Sigmoid colon (tissue), 6 donors: ENCODE measurements at regions not wholly inside any gene's neighbourhood (a gene's known extent, or its start where the extent isn't known, plus 50 kb on each side); places are given as distances from the start of the nearest gene placed in this dataset.

ENCODE experiments used
- DNase-seq: peaks from one replicate; pipeline ENCODE4 v3.0.0-alpha.2; 2019
- H3K27ac ChIP-seq, 4 donors: fragments of 200-600 bp; sonication (generic); one replicate each; pipeline ENCODE4 v1.5.1; 2016 to 2019; ENCODE audit warnings: mild to moderate bottlenecking in 1 of 4
- H3K27me3 ChIP-seq, 3 donors: fragments of 200-600 bp; sonication (generic); one replicate each; pipeline ENCODE4 v1.5.1; 2019; ENCODE audit warnings: mild to moderate bottlenecking in 1 of 3
- H3K36me3 ChIP-seq, 4 donors: fragments of 200-600 bp; sonication (generic); one replicate each; pipeline ENCODE4 v1.5.1; 2016 to 2019
- H3K4me1 ChIP-seq, 4 donors: fragments of 200-600 bp; sonication (generic); one replicate each; pipeline ENCODE4 v1.5.1; 2017 to 2019
- H3K4me3 ChIP-seq, 4 donors: fragments of 200-600 bp; sonication (generic); one replicate each; pipeline ENCODE4 v1.5.1; 2017 to 2019; ENCODE audit warnings: mild to moderate bottlenecking in 2 of 4, moderate library complexity in 1 of 4
- H3K9me3 ChIP-seq, 4 donors: fragments of 200-600 bp in 3 of 4; sonication (generic) in 3 of 4; one replicate each; pipeline versions ENCODE4 v1.5.1 to v1.6.1; 2013 to 2019
- EP300 ChIP-seq, 4 donors: sonication (generic); formaldehyde crosslinking; IDR thresholded peaks; one replicate each; pipeline ENCODE4 v1.6.1; 2017; ENCODE audit warnings: antibody characterized with exemption in 4 of 4
- POLR2A ChIP-seq, 2 donors: fragments of 450-650 bp; IDR thresholded peaks; one replicate each; pipeline ENCODE4 v1.6.1; 2016; ENCODE audit warnings: antibody characterized with exemption in 2 of 2, mild to moderate bottlenecking in 2 of 2, moderate library complexity in 2 of 2
- POLR2AphosphoS5 ChIP-seq, 4 donors: sonication (generic); formaldehyde crosslinking; IDR thresholded peaks; one replicate each; pipeline ENCODE4 v1.6.1; 2017; ENCODE audit warnings: antibody characterized with exemption in 4 of 4
- WGBS, 2 donors: extraction: QIAGEN DNeasy Blood & Tissue Kit; methylation state at CpG; one replicate each; pipeline ENCODE4 v1.1.7; 2013; 5-methylcytosine and 5-hydroxymethylcytosine counted together
- intact Hi-C: fragments of 100-400 bp; cut with DNase I; formaldehyde crosslinking; loops from one replicate; pipeline ENCODE4 v1.15.1; 2023
- TF ChIP-seq, protein P1 (sequence below), 4 experiments: fragments of 450-650 bp in 3 of 4; fragments of 200-600 bp in 1 of 4; IDR thresholded peaks; one replicate each; pipeline ENCODE4 v1.5.1; 2016 to 2019; ENCODE audit warnings: antibody characterized with exemption in 4 of 4, mild to moderate bottlenecking in 3 of 4, moderate library complexity in 2 of 4
- donor health status: healthy with polysubstance abuse.
- donor health status: healthy.

DNA sequence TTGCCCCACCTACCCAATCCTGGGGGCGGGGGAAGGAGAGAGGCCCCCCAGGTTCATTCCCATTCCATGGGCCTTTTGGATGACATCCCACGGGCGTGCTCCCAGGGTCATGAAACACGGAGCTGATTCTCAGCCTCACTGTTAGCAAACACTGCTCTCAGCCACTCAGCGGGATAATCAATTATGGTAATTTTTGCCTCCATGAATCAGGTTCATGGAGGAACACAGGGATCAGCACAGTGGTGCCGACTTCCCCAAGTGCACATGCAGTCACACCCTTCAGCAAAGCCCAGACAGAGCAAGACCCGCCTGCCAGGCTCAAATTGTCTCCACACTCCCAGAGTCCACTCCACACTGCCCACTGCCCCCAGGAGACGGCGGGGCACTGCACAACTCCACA is 164.6 kb downstream of the ENGASE start:
- H3K27me3 ChIP-seq = no peaks in the 10 kb centered on the region
- no peak overlapping the region for H3K4me3 ChIP-seq
- no peak overlapping the region for H3K27ac ChIP-seq
- intact Hi-C loops = no loop called here
- H3K4me1 ChIP-seq = no peaks in the 10 kb centered on the region
- TF ChIP-seq EP300 (IDR thresholded peaks at IDR 0.05) (no peak), POLR2A (IDR thresholded peaks at IDR 0.05) (no peak), POLR2AphosphoS5 (IDR thresholded peaks at IDR 0.05) (no peak)
- TF ChIP-seq, protein P1, sequence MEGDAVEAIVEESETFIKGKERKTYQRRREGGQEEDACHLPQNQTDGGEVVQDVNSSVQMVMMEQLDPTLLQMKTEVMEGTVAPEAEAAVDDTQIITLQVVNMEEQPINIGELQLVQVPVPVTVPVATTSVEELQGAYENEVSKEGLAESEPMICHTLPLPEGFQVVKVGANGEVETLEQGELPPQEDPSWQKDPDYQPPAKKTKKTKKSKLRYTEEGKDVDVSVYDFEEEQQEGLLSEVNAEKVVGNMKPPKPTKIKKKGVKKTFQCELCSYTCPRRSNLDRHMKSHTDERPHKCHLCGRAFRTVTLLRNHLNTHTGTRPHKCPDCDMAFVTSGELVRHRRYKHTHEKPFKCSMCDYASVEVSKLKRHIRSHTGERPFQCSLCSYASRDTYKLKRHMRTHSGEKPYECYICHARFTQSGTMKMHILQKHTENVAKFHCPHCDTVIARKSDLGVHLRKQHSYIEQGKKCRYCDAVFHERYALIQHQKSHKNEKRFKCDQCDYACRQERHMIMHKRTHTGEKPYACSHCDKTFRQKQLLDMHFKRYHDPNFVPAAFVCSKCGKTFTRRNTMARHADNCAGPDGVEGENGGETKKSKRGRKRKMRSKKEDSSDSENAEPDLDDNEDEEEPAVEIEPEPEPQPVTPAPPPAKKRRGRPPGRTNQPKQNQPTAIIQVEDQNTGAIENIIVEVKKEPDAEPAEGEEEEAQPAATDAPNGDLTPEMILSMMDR (IDR thresholded peaks at IDR 0.05) = no peak
- DNase-seq = no peak
- H3K36me3 ChIP-seq = no peaks in the 10 kb centered on the region
- H3K9me3 ChIP-seq = no peaks in the 10 kb centered on the region
- WGBS, 2 donors = 61 to 77% methylated on average over 9 of the region's 9 CpGs

DNA sequence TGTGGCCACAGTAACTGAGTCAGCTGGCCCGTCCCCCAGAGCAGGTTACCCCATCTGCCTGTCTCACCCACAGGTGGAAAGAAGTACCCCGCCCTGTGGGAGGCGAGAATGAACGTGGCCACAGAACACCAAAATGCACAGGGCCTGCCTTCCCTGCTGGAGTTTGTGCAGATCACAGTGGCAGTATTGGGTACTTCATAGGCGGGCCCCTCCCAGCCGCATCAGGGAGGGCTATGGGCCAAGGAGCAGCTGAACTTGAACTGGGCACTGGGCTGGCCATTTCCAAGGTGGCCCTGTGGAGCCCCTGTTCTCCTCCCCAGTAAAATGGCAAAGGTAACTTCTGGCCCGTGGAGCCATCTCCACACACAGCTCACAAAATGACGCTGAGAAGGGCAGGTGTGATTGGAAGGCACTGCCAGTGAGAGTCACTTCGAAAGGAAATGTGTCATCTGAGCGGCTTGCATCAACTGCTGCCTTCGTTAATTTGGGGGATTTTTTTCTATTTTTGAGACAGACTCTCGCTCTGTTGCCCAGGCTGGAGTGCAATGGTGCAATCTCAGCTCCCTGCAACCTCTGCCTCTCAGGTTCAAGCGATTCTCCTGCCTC is 162.9 kb downstream of the ENGASE start:
- WGBS, 2 donors = 72 to 81% methylated on average over 13 of the region's 13 CpGs

DNA sequence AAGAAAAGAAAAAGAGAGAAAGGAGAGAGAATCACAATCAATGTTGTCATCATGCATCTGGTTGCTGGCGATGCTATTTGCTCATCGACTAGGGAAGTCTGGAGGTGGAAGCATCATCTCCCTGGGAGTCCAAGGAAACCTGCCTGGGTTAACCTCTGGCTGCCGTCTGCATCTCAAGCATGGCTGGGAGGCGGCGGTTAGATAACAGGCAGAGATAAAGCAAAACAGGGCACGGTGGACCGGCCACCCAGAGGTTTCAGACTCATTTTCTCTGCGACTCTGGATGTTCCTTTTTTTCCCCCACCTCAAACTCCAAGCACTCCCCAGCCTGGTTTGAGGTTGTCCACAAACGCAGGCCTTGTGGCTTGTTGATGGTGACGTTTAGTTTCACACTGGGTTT is 161.2 kb downstream of the ENGASE start:
- H3K4me3 ChIP-seq = no peak overlapping the region
- H3K27me3 ChIP-seq = no peaks in the 10 kb centered on the region
- DNase-seq = no peak
- no peaks in the 10 kb centered on the region for H3K9me3 ChIP-seq
- intact Hi-C loops = no loop called here
- no peaks in the 10 kb centered on the region for H3K4me1 ChIP-seq
- H3K36me3 ChIP-seq = peaks cover 0 to 9% (median 0%) of the 10 kb centered on the region in 4 donors
- TF ChIP-seq POLR2AphosphoS5 (IDR thresholded peaks at IDR 0.05) (no peak), EP300 (IDR thresholded peaks at IDR 0.05) (no peak), POLR2A (IDR thresholded peaks at IDR 0.05) (no peak)
- TF ChIP-seq, protein P1 (IDR thresholded peaks at IDR 0.05) = no peak
- no peak overlapping the region for H3K27ac ChIP-seq
- WGBS, 2 donors = 44 to 53% methylated on average over 10 of the region's 10 CpGs

More for the DNA sequence above, 162.9 kb downstream of the ENGASE start:
- Histone ChIP-seq H3K9me3 (no peaks in the 10 kb centered on the region), H3K4me1 (no peaks in the 10 kb centered on the region), H3K27ac (no peak overlapping the region), H3K4me3 (no peak overlapping the region), H3K36me3 (peaks cover 0 to 9% (median 0%) of the 10 kb centered on the region in 4 donors), H3K27me3 (no peaks in the 10 kb centered on the region)
- no peak for DNase-seq
- intact Hi-C loops = no loop called here
- TF ChIP-seq POLR2AphosphoS5 (IDR thresholded peaks at IDR 0.05) (no peak), EP300 (IDR thresholded peaks at IDR 0.05) (no peak), POLR2A (IDR thresholded peaks at IDR 0.05) (no peak)
- TF ChIP-seq, protein P1 (IDR thresholded peaks at IDR 0.05) = no peak

GRCh38 chr17:79233916-79234551 is 159.4 kb downstream of the ENGASE start:
- H3K4me1 ChIP-seq = no peaks in the 10 kb centered on the region
- no peak overlapping the region for H3K4me3 ChIP-seq
- no peak overlapping the region for H3K27ac ChIP-seq
- no peaks in the 10 kb centered on the region for H3K27me3 ChIP-seq
- intact Hi-C loops = no loop called here
- TF ChIP-seq EP300 (IDR thresholded peaks at IDR 0.05) (no peak), POLR2AphosphoS5 (IDR thresholded peaks at IDR 0.05) (no peak), POLR2A (IDR thresholded peaks at IDR 0.05) (no peak)
- TF ChIP-seq, protein P1 (IDR thresholded peaks at IDR 0.05) = no peak
- no peaks in the 10 kb centered on the region for H3K9me3 ChIP-seq
- no peak for DNase-seq
- WGBS, 2 donors = 83% methylated on average over 28 of the region's 28 CpGs
- H3K36me3 ChIP-seq = peaks cover 0 to 9% (median 0%) of the 10 kb centered on the region in 4 donors
